Tongue (tissue), 1 donor: ENCODE measurements at regions not wholly inside any gene's neighbourhood (a gene's known extent, or its start where the extent isn't known, plus 50 kb on each side); places are given as distances from the start of the nearest gene placed in this dataset.
"Not testable (repeated sequence)": the region's sequence is repeated elsewhere in the genome, so short reads cannot be mapped to it uniquely, and the experiment has no call there.

Experiments used
- DNase-seq: peaks from one replicate; pipeline ENCODE4 v3.0.0-alpha.2; 2015

- DNase-seq = not testable (repeated sequence)
These were observed 115.6 kb upstream of the MBNL1 start for GRCh38 chr3:152153115-152153514.

- no peak for DNase-seq
These were observed 113.3 kb upstream of the MBNL1 start for GRCh38 chr3:152155246-152156020.

- no peak for DNase-seq
These were observed 111.8 kb upstream of the MBNL1 start for GRCh38 chr3:152156880-152157279.

- no peak for DNase-seq
These were observed 111.4 kb upstream of the MBNL1 start for GRCh38 chr3:152157337-152157736.

- no peak for DNase-seq
These were observed 109.4 kb upstream of the MBNL1 start for GRCh38 chr3:152159328-152159727.

- no peak for DNase-seq
These were observed 108.2 kb upstream of the MBNL1 start for GRCh38 chr3:152160350-152161011.

GRCh38 chr3:152172460-152172859 lies 96.3 kb upstream of the MBNL1 start:
- no peak for DNase-seq

GRCh38 chr3:152173627-152174026 lies 95.1 kb upstream of the MBNL1 start:
- DNase-seq = no peak

- no peak for DNase-seq
These were observed 93.7 kb upstream of the MBNL1 start for GRCh38 chr3:152174876-152175527.

- DNase-seq = peak; percentile 43
These were observed 93.2 kb upstream of the MBNL1 start for GRCh38 chr3:152175528-152175889.

GRCh38 chr3:152176241-152176640 lies 92.5 kb upstream of the MBNL1 start:
- no peak for DNase-seq

- DNase-seq = no peak
These were observed 91.7 kb upstream of the MBNL1 start for GRCh38 chr3:152176998-152177397.

GRCh38 chr3:152177757-152178156 lies 91.0 kb upstream of the MBNL1 start:
- DNase-seq = no peak

- peak; percentile 50 for DNase-seq
These were observed 85.3 kb upstream of the MBNL1 start for GRCh38 chr3:152183473-152183872.

- DNase-seq = no peak
These were observed 83.6 kb upstream of the MBNL1 start for GRCh38 chr3:152184971-152185686.

GRCh38 chr3:152185891-152186630 lies 82.7 kb upstream of the MBNL1 start:
- DNase-seq = peak; percentile 16

GRCh38 chr3:152190636-152191183 lies 78.0 kb upstream of the MBNL1 start:
- no peak for DNase-seq

GRCh38 chr3:152192050-152192449 lies 76.7 kb upstream of the MBNL1 start:
- no peak for DNase-seq

GRCh38 chr3:152192936-152193672 lies 75.6 kb upstream of the MBNL1 start:
- no peak for DNase-seq

GRCh38 chr3:152193673-152194267 lies 75.0 kb upstream of the MBNL1 start:
- no peak for DNase-seq

- no peak for DNase-seq
These were observed 73.5 kb upstream of the MBNL1 start for GRCh38 chr3:152195206-152195605.
